ENCODE measurements at regions not wholly inside any gene's neighbourhood (a gene's known extent, or its start where the extent isn't known, plus 50 kb on each side); places are given as distances from the start of the nearest gene placed in this dataset.

DNA sequence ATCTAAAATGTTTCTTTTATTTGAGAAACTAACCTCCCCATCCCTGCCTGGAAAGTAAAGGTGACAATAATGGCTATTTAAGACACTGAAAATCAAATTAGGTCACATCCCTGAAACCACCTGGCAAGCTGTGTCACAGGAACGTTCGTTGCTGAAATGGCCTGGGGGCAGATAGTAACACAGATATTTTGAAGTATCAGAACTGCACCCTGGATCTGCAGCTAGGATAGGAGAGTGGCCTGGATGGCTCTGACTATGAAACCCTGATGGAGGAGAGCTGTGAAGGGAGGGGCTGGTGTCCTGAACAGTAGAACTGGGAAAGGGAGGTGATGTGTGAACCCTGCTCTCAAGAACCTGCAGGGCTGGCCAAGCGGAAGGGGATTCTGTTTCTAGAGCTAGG lies 648.3 kb upstream of the CFAP20DC start:
- no peak overlapping the region for H2AFZ ChIP-seq (ENCODE audit: low read depth, low read length)
- no peaks in the 10 kb centered on the region for H3K27me3 ChIP-seq (ENCODE audit: insufficient read depth, low read depth, low read length)
- H3K4me2 ChIP-seq (ENCODE audit: low read length), result no peak overlapping the region
- peaks cover 3% of the 10 kb centered on the region for H3K9me3 ChIP-seq (ENCODE audit: low read length)
- H3F3A ChIP-seq (ENCODE audit: insufficient read depth, low read length, poor library complexity, severe bottlenecking), result no peaks in the 10 kb centered on the region
- no peak overlapping the region for H3K4me3 ChIP-seq (ENCODE audit: low read length)
- H3K79me2 ChIP-seq (replicated peaks; ENCODE audit: insufficient read depth, low read length), result no peaks in the 10 kb centered on the region
- no peak overlapping the region for H3K27ac ChIP-seq (ENCODE audit: low read length)
- TF ChIP-seq MXI1 (conservative IDR thresholded peaks at IDR 0.05; ENCODE audit: poor library complexity, severe bottlenecking) (no peak), TAF1 (IDR thresholded peaks at IDR 0.05; ENCODE audit: low read depth) (no peak), REST (IDR thresholded peaks at IDR 0.05; ENCODE audit: borderline replicate concordance) (no peak), RAD21 (conservative IDR thresholded peaks at IDR 0.05) (no peak), EZH2 (IDR thresholded peaks at IDR 0.05; ENCODE audit: borderline replicate concordance, insufficient read depth, low read length, poor library complexity, severe bottlenecking) (no peak), POLR2AphosphoS5 (IDR thresholded peaks at IDR 0.05) (no peak), SMC3 (conservative IDR thresholded peaks at IDR 0.05; ENCODE audit: poor library complexity) (no peak), EP300 (conservative IDR thresholded peaks at IDR 0.05; ENCODE audit: poor library complexity, severe bottlenecking) (no peak)
- TF ChIP-seq, protein P1, sequence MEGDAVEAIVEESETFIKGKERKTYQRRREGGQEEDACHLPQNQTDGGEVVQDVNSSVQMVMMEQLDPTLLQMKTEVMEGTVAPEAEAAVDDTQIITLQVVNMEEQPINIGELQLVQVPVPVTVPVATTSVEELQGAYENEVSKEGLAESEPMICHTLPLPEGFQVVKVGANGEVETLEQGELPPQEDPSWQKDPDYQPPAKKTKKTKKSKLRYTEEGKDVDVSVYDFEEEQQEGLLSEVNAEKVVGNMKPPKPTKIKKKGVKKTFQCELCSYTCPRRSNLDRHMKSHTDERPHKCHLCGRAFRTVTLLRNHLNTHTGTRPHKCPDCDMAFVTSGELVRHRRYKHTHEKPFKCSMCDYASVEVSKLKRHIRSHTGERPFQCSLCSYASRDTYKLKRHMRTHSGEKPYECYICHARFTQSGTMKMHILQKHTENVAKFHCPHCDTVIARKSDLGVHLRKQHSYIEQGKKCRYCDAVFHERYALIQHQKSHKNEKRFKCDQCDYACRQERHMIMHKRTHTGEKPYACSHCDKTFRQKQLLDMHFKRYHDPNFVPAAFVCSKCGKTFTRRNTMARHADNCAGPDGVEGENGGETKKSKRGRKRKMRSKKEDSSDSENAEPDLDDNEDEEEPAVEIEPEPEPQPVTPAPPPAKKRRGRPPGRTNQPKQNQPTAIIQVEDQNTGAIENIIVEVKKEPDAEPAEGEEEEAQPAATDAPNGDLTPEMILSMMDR (IDR thresholded peaks at IDR 0.05; ENCODE audit: poor library complexity, severe bottlenecking), result no peak
- H4K20me1 ChIP-seq (ENCODE audit: insufficient read depth), result no peaks in the 10 kb centered on the region
- no peaks in the 10 kb centered on the region for H3K9me2 ChIP-seq (ENCODE audit: insufficient read depth, low read length)
- no peaks in the 10 kb centered on the region for H3K36me3 ChIP-seq (ENCODE audit: insufficient read depth, low read length)
- no peak overlapping the region for H3K9ac ChIP-seq (ENCODE audit: low read length)

- Histone ChIP-seq H3K36me3 (ENCODE audit: insufficient read depth, low read length) (no peaks in the 10 kb centered on the region), H3K9ac (ENCODE audit: low read length) (no peak overlapping the region), H4K20me1 (ENCODE audit: insufficient read depth) (no peaks in the 10 kb centered on the region), H3F3A (ENCODE audit: insufficient read depth, low read length, poor library complexity, severe bottlenecking) (no peaks in the 10 kb centered on the region), H3K27ac (ENCODE audit: low read length) (no peak overlapping the region), H3K4me3 (ENCODE audit: low read length) (no peak overlapping the region), H3K79me2 (replicated peaks; ENCODE audit: insufficient read depth, low read length) (no peaks in the 10 kb centered on the region), H3K9me2 (ENCODE audit: insufficient read depth, low read length) (no peaks in the 10 kb centered on the region), H2AFZ (ENCODE audit: low read depth, low read length) (no peak overlapping the region), H3K27me3 (ENCODE audit: insufficient read depth, low read depth, low read length) (no peaks in the 10 kb centered on the region), H3K4me2 (ENCODE audit: low read length) (no peak overlapping the region), H3K9me3 (ENCODE audit: low read length) (peaks cover 3% of the 10 kb centered on the region)
- TF ChIP-seq TAF1 (IDR thresholded peaks at IDR 0.05; ENCODE audit: low read depth), result no peak
- no peak for TF ChIP-seq SMC3 (conservative IDR thresholded peaks at IDR 0.05; ENCODE audit: poor library complexity)
- no peak for TF ChIP-seq RAD21 (conservative IDR thresholded peaks at IDR 0.05)
- TF ChIP-seq EP300 (conservative IDR thresholded peaks at IDR 0.05; ENCODE audit: poor library complexity, severe bottlenecking), result no peak
- TF ChIP-seq EZH2 (IDR thresholded peaks at IDR 0.05; ENCODE audit: borderline replicate concordance, insufficient read depth, low read length, poor library complexity, severe bottlenecking), result no peak
- TF ChIP-seq MXI1 (conservative IDR thresholded peaks at IDR 0.05; ENCODE audit: poor library complexity, severe bottlenecking), result no peak
- TF ChIP-seq, protein P1 (IDR thresholded peaks at IDR 0.05; ENCODE audit: poor library complexity, severe bottlenecking), result no peak
- TF ChIP-seq REST (IDR thresholded peaks at IDR 0.05; ENCODE audit: borderline replicate concordance), result no peak
- no peak for TF ChIP-seq POLR2AphosphoS5 (IDR thresholded peaks at IDR 0.05)
Measured at GRCh38 chr3:59696783-59697182, 647.0 kb upstream of the CFAP20DC start.

Data from neural cell (in vitro differentiated cells).